ENCODE measurements at regions not wholly inside any gene's neighbourhood (a gene's known extent, or its start where the extent isn't known, plus 50 kb on each side); places are given as distances from the start of the nearest gene placed in this dataset.

- H3K27me3 ChIP-seq (ENCODE audit: control insufficient read depth in 3 of 3, insufficient read depth in 3 of 3, low read length in 2 of 3) = no peaks in the 10 kb centered on the region
- H3K4me3 ChIP-seq = no peak overlapping the region
- DNase-seq (peak in 2 of 3 donors; percentile 68 to 70), ATAC-seq (ENCODE audit: insufficient read depth, low FRiP score) (no peak)
- TF ChIP-seq CTCF (IDR thresholded peaks at IDR 0.05; ENCODE audit: control extremely low read depth, extremely low read depth) = no peak
- no peak overlapping the region for H3K9ac ChIP-seq (ENCODE audit: insufficient read depth in 1 of 2, low read length in 2 of 2)
- H3K36me3 ChIP-seq (ENCODE audit: control insufficient read depth in 4 of 4, insufficient read depth in 4 of 4, low read length in 4 of 4) = no peaks in the 10 kb centered on the region
- peaks cover 0 to 13% (median 5%) of the 10 kb centered on the region in 5 donors for H3K4me1 ChIP-seq (ENCODE audit: control insufficient read depth in 5 of 5, insufficient read depth in 5 of 5, low read length in 5 of 5)
- no peaks in the 10 kb centered on the region for H3K9me3 ChIP-seq (ENCODE audit: control insufficient read depth in 4 of 4, insufficient read depth in 3 of 4, low read length in 3 of 4)
- 40 to 63% methylated on average over 1 of the region's 1 CpG for WGBS, 2 donors
- H3K27ac ChIP-seq (ENCODE audit: low read depth in 1 of 2, low read length in 1 of 2) = no peak overlapping the region
These were observed 419.7 kb downstream of the ADAMTS20 start for GRCh38 chr12:43132291-43132690.

GRCh38 chr12:43131301-43131700, 420.7 kb downstream of the ADAMTS20 start:
- DNase-seq (no peak), ATAC-seq (ENCODE audit: insufficient read depth, low FRiP score) (no peak)
- no peaks in the 10 kb centered on the region for H3K27me3 ChIP-seq (ENCODE audit: control insufficient read depth in 3 of 3, insufficient read depth in 3 of 3, low read length in 2 of 3)
- no peak overlapping the region for H3K9ac ChIP-seq (ENCODE audit: insufficient read depth in 1 of 2, low read length in 2 of 2)
- no peaks in the 10 kb centered on the region for H3K36me3 ChIP-seq (ENCODE audit: control insufficient read depth in 4 of 4, insufficient read depth in 4 of 4, low read length in 4 of 4)
- H3K27ac ChIP-seq (ENCODE audit: low read depth in 1 of 2, low read length in 1 of 2) = no peak overlapping the region
- peaks cover 0 to 13% (median 5%) of the 10 kb centered on the region in 5 donors for H3K4me1 ChIP-seq (ENCODE audit: control insufficient read depth in 5 of 5, insufficient read depth in 5 of 5, low read length in 5 of 5)
- no peak for TF ChIP-seq CTCF (IDR thresholded peaks at IDR 0.05; ENCODE audit: control extremely low read depth, extremely low read depth)
- H3K9me3 ChIP-seq (ENCODE audit: control insufficient read depth in 4 of 4, insufficient read depth in 3 of 4, low read length in 3 of 4) = no peaks in the 10 kb centered on the region
- WGBS, 2 donors = 95 to 100% methylated on average over 1 of the region's 1 CpG
- no peak overlapping the region for H3K4me3 ChIP-seq

GRCh38 chr12:43127886-43128549, 424.0 kb downstream of the ADAMTS20 start:
- no peaks in the 10 kb centered on the region for H3K9me3 ChIP-seq (ENCODE audit: control insufficient read depth in 4 of 4, insufficient read depth in 3 of 4, low read length in 3 of 4)
- no peak overlapping the region for H3K4me3 ChIP-seq
- DNase-seq = no peak
- peaks cover 0 to 13% (median 5%) of the 10 kb centered on the region in 5 donors for H3K4me1 ChIP-seq (ENCODE audit: control insufficient read depth in 5 of 5, insufficient read depth in 5 of 5, low read length in 5 of 5)
- WGBS, 2 donors = 92 to 95% methylated on average over 3 of the region's 3 CpGs
- no peak for ATAC-seq (ENCODE audit: insufficient read depth, low FRiP score)
- TF ChIP-seq CTCF (IDR thresholded peaks at IDR 0.05; ENCODE audit: control extremely low read depth, extremely low read depth) = no peak
- H3K27me3 ChIP-seq (ENCODE audit: control insufficient read depth in 3 of 3, insufficient read depth in 3 of 3, low read length in 2 of 3) = no peaks in the 10 kb centered on the region
- H3K27ac ChIP-seq (ENCODE audit: low read depth in 1 of 2, low read length in 1 of 2) = no peak overlapping the region
- H3K9ac ChIP-seq (ENCODE audit: insufficient read depth in 1 of 2, low read length in 2 of 2) = no peak overlapping the region
- H3K36me3 ChIP-seq (ENCODE audit: control insufficient read depth in 4 of 4, insufficient read depth in 4 of 4, low read length in 4 of 4) = no peaks in the 10 kb centered on the region

Data from lung (tissue), 11 donors.